Right cardiac atrium (tissue), 5 donors: ENCODE measurements at regions not wholly inside any gene's neighbourhood (a gene's known extent, or its start where the extent isn't known, plus 50 kb on each side); places are given as distances from the start of the nearest gene placed in this dataset.

Experiments used
- ATAC-seq, 2 donors: fragments of 200-7000 bp; cut with Tn5 transposase; one replicate each; pipeline versions ENCODE4 v1.8.0 to v1.9.1; 2020; ENCODE audit warnings: moderate library complexity in 2 of 2, mild to moderate bottlenecking in 1 of 2
- DNase-seq, 3 donors: peaks; one replicate each; pipeline ENCODE4 v3.0.0-alpha.2; 2020
- H3K27ac ChIP-seq: one replicate; pipeline ENCODE4 v1.5.1; 2013; ENCODE audit warnings: mild to moderate bottlenecking, low read length, control low read depth, moderate library complexity
- H3K27me3 ChIP-seq: one replicate; pipeline ENCODE4 v1.6.1; 2013; ENCODE audit not compliant: control insufficient read depth, insufficient read depth
- H3K4me1 ChIP-seq: one replicate; pipeline ENCODE4 v1.6.1; 2013; ENCODE audit warnings: low read length; ENCODE audit not compliant: control insufficient read depth, insufficient read depth
- H3K4me3 ChIP-seq: one replicate; pipeline ENCODE4 v1.5.1; 2013; ENCODE audit warnings: low read length, control low read depth
- H3K9me3 ChIP-seq: one replicate; pipeline ENCODE4 v1.6.1; 2013; ENCODE audit warnings: low read length; ENCODE audit not compliant: control insufficient read depth
- WGBS: extraction: QIAGEN DNeasy Blood & Tissue Kit; methylation state at CpG from one replicate; pipeline ENCODE4 v1.1.7; 2013; 5-methylcytosine and 5-hydroxymethylcytosine counted together
- intact Hi-C, 4 donors: fragments of 100-400 bp; cut with DNase I; formaldehyde crosslinking; loops; one replicate each; pipeline versions ENCODE4 v1.11.0 to v1.14.0; 2022 to 2023
- donor health status: healthy with polysubstance abuse.
- donor health status: DM: no; HTN: yes; CAD: no.
- donor health status: DM: no; HTN: no; CAD: no.
- donor health status: DM: no; HTN: yes; CAD: no; lungs with severe emphysema.
- donor health status: DM: yes; HTN: yes; CAD: no.

- DNase-seq (no peak), ATAC-seq (no peak)
- Histone ChIP-seq H3K4me1 (no peaks in the 10 kb centered on the region), H3K4me3 (no peak overlapping the region), H3K27me3 (no peaks in the 10 kb centered on the region), H3K9me3 (peaks cover 3% of the 10 kb centered on the region), H3K27ac (no peak overlapping the region)
- intact Hi-C loops: no loop called here
Measured at GRCh38 chr16:59688006-59688405, 953.9 kb upstream of the GOT2 start.

DNA sequence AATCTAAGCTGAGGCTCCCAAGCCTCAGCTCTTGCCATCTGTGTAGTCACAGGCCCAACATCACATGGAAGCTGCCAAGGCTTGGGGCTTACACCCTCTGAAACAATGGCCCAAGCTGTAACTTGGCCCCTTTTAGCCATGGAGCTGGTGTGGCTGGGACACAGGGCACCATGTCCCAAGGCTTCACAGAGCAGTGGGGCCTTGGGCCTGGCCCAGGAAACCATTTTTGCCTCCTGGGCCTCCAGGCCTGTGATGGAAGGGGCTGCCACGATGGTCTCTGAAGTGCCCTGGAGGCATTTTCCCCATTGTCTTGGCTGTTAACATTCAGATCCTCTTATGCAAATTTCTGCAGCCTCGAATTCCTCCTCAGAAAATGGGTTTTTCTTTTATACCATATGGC, 952.3 kb upstream of the GOT2 start:
- intact Hi-C loops: no loop called here
- WGBS: 75% methylated on average over 2 of the region's 2 CpGs
- Histone ChIP-seq H3K27ac (no peak overlapping the region), H3K27me3 (no peaks in the 10 kb centered on the region), H3K9me3 (peaks cover 3% of the 10 kb centered on the region), H3K4me1 (no peaks in the 10 kb centered on the region), H3K4me3 (no peak overlapping the region)
- ATAC-seq (no peak), DNase-seq (no peak)

DNA sequence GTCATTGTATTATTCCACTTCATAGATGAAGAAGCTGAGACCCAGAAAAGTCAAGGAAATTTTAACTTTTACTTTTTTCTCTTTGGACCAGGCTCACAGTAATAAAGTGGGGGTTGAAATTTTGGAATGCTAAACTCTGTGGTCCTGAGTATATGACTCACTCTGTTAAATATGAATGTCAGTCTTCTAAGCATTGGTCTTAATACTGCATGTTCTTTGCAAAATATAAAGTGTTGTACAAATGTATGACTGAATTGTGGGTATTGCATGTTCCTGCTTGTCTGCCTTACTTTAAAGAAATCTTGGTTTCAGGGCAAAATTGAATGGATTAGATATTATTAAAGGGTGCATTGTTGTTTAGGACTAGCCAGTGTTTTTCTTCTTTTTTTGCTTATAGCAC, 950.8 kb upstream of the GOT2 start:
- H3K27me3 ChIP-seq: no peaks in the 10 kb centered on the region
- no peak overlapping the region for H3K27ac ChIP-seq

DNA sequence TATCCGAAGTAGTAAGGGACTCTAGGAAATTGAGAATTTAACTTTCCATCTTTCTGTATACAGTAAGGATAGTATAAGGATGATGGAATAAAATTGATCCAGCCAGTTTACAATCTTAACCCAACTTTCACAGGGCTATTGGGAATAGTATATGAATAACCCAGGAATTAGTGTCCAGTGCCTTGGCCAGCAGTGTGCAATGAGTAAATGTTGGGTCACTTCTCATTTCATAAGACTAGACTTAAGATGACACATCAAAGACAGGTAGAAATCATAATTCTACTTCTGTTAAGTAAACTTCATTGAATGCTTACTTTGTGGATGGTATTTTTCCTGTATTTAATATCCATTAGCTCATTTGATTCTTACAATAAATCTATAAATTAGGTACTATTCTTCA, 949.6 kb upstream of the GOT2 start:
- no peak overlapping the region for H3K4me3 ChIP-seq
- ATAC-seq (no peak), DNase-seq (no peak)
- no peaks in the 10 kb centered on the region for H3K4me1 ChIP-seq
- no peak overlapping the region for H3K27ac ChIP-seq
- H3K27me3 ChIP-seq: no peaks in the 10 kb centered on the region
- 88% methylated on average over 1 of the region's 1 CpG for WGBS
- peaks cover 3% of the 10 kb centered on the region for H3K9me3 ChIP-seq
- intact Hi-C loops: no loop called here

More for the DNA sequence above, 950.8 kb upstream of the GOT2 start:
- no peaks in the 10 kb centered on the region for H3K4me1 ChIP-seq
- no peak overlapping the region for H3K4me3 ChIP-seq
- DNase-seq: no peak
- intact Hi-C loops: no loop called here
- H3K9me3 ChIP-seq: peaks cover 3% of the 10 kb centered on the region
- ATAC-seq: no peak

- WGBS: 94% methylated on average over 2 of the region's 2 CpGs
Measured at GRCh38 chr16:59665618-59666220, 931.6 kb upstream of the GOT2 start.

DNA sequence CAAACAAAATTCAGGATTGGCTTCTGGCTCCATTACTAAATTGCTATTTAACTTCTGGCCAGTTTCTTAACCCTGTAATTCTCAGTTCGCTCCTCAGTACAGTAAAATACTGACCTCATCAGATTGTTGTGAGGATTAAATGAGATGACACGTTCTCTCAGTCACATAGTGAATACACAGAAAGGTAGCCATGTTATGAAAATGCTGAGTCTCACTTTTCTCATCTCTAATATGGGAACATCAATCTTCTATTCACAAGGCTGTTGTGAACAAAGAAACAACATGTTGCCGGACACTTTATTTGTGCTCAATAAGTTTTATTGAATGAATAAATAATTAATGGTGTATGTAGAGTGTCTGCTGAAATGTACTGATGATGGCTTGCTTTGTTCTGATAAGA, 924.5 kb upstream of the GOT2 start:
- intact Hi-C loops: no loop called here
- no peak for DNase-seq
- 76% methylated on average over 3 of the region's 3 CpGs for WGBS
- no peaks in the 10 kb centered on the region for H3K27me3 ChIP-seq
- H3K4me3 ChIP-seq: no peak overlapping the region
- ATAC-seq: no peak
- no peaks in the 10 kb centered on the region for H3K4me1 ChIP-seq
- H3K9me3 ChIP-seq: no peaks in the 10 kb centered on the region
- H3K27ac ChIP-seq: no peak overlapping the region

More at GRCh38 chr16:59665618-59666220, 931.6 kb upstream of the GOT2 start:
- ATAC-seq (no peak), DNase-seq (no peak)
- Histone ChIP-seq H3K4me3 (no peak overlapping the region), H3K27me3 (no peaks in the 10 kb centered on the region), H3K4me1 (no peaks in the 10 kb centered on the region), H3K9me3 (no peaks in the 10 kb centered on the region), H3K27ac (no peak overlapping the region)
- intact Hi-C loops: no loop called here

DNA sequence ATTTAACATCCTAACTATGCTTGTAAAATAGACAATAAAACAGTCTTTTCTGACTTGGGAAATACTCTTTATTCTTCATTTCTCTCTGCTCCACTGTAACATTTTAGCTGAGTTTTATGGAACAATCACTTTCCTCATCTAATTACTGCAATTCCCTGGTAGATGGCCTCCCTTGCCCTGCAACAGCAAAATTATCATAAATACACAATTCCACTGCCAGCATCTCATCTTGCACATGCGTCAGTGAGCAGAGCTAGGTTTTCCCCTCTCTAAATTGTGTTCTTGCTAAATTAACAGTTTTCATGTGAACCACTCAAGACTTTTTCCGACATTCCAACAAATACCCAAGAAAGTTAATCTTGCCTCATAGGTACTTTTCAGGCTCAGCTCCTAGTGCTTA, 920.9 kb upstream of the GOT2 start:
- no peak for ATAC-seq
- no peak overlapping the region for H3K27ac ChIP-seq
- no peaks in the 10 kb centered on the region for H3K27me3 ChIP-seq
- no peaks in the 10 kb centered on the region for H3K9me3 ChIP-seq
- intact Hi-C loops: no loop called here
- H3K4me1 ChIP-seq: no peaks in the 10 kb centered on the region
- no peak overlapping the region for H3K4me3 ChIP-seq
- no peak for DNase-seq
- 70% methylated on average over 2 of the region's 2 CpGs for WGBS

GRCh38 chr16:59654455-59654854, 920.3 kb upstream of the GOT2 start:
- WGBS: 77% methylated on average over 1 of the region's 1 CpG
- intact Hi-C loops: no loop called here
- ATAC-seq (no peak), DNase-seq (no peak)
- H3K27ac ChIP-seq: no peak overlapping the region
- H3K27me3 ChIP-seq: no peaks in the 10 kb centered on the region
- H3K4me1 ChIP-seq: no peaks in the 10 kb centered on the region
- H3K9me3 ChIP-seq: no peaks in the 10 kb centered on the region
- H3K4me3 ChIP-seq: no peak overlapping the region

- DNase-seq: no peak
- Histone ChIP-seq H3K9me3 (no peaks in the 10 kb centered on the region), H3K4me3 (no peak overlapping the region), H3K27ac (no peak overlapping the region), H3K4me1 (no peaks in the 10 kb centered on the region), H3K27me3 (no peaks in the 10 kb centered on the region)
- 86% methylated on average over 1 of the region's 1 CpG for WGBS
- ATAC-seq: no peak
- intact Hi-C loops: no loop called here
Measured at GRCh38 chr16:59651662-59652061, 917.5 kb upstream of the GOT2 start.

GRCh38 chr16:59645194-59645593, 911.1 kb upstream of the GOT2 start:
- H3K4me3 ChIP-seq: no peak overlapping the region
- H3K27ac ChIP-seq: no peak overlapping the region
- no peaks in the 10 kb centered on the region for H3K9me3 ChIP-seq
- H3K4me1 ChIP-seq: no peaks in the 10 kb centered on the region
- ATAC-seq: no peak
- DNase-seq: no peak
- intact Hi-C loops: no loop called here
- H3K27me3 ChIP-seq: no peaks in the 10 kb centered on the region

DNA sequence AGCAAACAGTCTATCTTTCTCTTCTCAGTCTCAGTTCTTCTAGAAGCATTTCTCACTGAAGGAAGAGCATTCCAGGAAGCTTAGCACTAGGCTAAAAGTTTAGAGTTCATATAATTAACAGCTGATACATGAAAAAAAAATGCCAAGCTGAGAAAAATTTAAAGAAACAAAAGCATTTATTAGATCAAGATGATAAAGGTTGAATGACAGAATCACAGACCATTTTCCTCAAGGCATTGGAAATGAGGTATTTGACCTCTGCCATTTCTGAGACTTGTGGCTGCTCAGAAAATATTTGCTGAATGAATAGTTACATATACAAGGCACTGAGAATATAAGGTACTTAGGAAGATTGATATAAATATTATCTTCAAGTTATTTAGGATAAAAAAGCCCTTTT, 901.6 kb upstream of the GOT2 start:
- no peak for ATAC-seq
- Histone ChIP-seq H3K27ac (no peak overlapping the region), H3K4me1 (no peaks in the 10 kb centered on the region), H3K27me3 (no peaks in the 10 kb centered on the region), H3K9me3 (peaks cover 5% of the 10 kb centered on the region), H3K4me3 (no peak overlapping the region)
- DNase-seq: no peak
- intact Hi-C loops: no loop called here

GRCh38 chr16:59634951-59635350, 900.8 kb upstream of the GOT2 start:
- no peak for ATAC-seq
- H3K4me3 ChIP-seq: no peak overlapping the region

More at GRCh38 chr16:59634951-59635350, 900.8 kb upstream of the GOT2 start:
- WGBS: 16% methylated on average over 1 of the region's 1 CpG
- Histone ChIP-seq H3K27me3 (no peaks in the 10 kb centered on the region), H3K27ac (no peak overlapping the region), H3K4me1 (no peaks in the 10 kb centered on the region), H3K9me3 (peaks cover 5% of the 10 kb centered on the region)
- no peak for DNase-seq
- intact Hi-C loops: no loop called here
